H1 (cell line): ENCODE measurements at regions not wholly inside any gene's neighbourhood (a gene's known extent, or its start where the extent isn't known, plus 50 kb on each side); places are given as distances from the start of the nearest gene placed in this dataset.

Experiments
- CTCF ChIA-PET: fragments of 300-600 bp; sonication (Branson Sonifier 250); formaldehyde crosslinking; loops from one replicate; lab custom pipeline; 2021; ENCODE audit not compliant: partially characterized antibody; lab: Charles Lee
- POLR2A ChIA-PET: fragments of 300-600 bp; sonication (Branson Sonifier 250); formaldehyde crosslinking; loops from one replicate; lab custom pipeline; 2021; ENCODE audit warnings: inconsistent platforms; ENCODE audit not compliant: partially characterized antibody; lab: Charles Lee
- DNase-seq, 2 experiments: peaks; one replicate each; pipeline versions ENCODE4 v3.0.0 to v3.0.0-alpha.2; 2010 to 2022; ENCODE audit warnings: low spot score in 2 of 2, low read depth in 1 of 2, mixed read lengths in 1 of 2
- FAIRE-seq: peaks from 2 replicates; lab custom pipeline; 2011; peaks lifted over from hg19 to GRCh38; lab: Jason Lieb, UNC
- H2AFZ ChIP-seq: 2 replicates; pipeline ENCODE4 v1.8.1; 2012; ENCODE audit warnings: low read length, inconsistent platforms
- H2AK5ac ChIP-seq: 2 replicates; pipeline ENCODE4 v1.6.1; 2013; ENCODE audit warnings: low read depth, low read length
- H2BK120ac ChIP-seq: replicated peaks from 2 replicates; pipeline ENCODE3; 2013; ENCODE audit warnings: low read depth, low read length, inconsistent platforms
- H2BK12ac ChIP-seq: 2 replicates; pipeline ENCODE4 v1.6.1; 2013; ENCODE audit warnings: low read depth, low read length
- H2BK15ac ChIP-seq: 2 replicates; pipeline ENCODE4 v1.6.1; 2013; ENCODE audit warnings: low read length
- H2BK20ac ChIP-seq: 2 replicates; pipeline ENCODE4 v1.6.1; 2013; ENCODE audit warnings: low read length
- H2BK5ac ChIP-seq: 2 replicates; pipeline ENCODE4 v1.6.1; 2013; ENCODE audit warnings: low read depth, low read length
- H3K14ac ChIP-seq: 2 replicates; pipeline ENCODE4 v1.6.1; 2013; ENCODE audit warnings: inconsistent platforms; ENCODE audit not compliant: insufficient read length
- H3K18ac ChIP-seq: 2 replicates; pipeline ENCODE4 v1.6.1; 2013; ENCODE audit warnings: low read length; ENCODE audit errors: extremely low read depth
- H3K23ac ChIP-seq: 2 replicates; pipeline ENCODE4 v1.6.1; 2013; ENCODE audit warnings: inconsistent platforms; ENCODE audit not compliant: insufficient read length
- H3K23me2 ChIP-seq: 2 replicates; pipeline ENCODE4 v1.6.1; 2013; ENCODE audit warnings: low read depth, low read length
- H3K27ac ChIP-seq: 2 replicates; pipeline ENCODE4 v1.6.1; 2011; ENCODE audit warnings: low read depth, low read length, inconsistent platforms
- H3K27me3 ChIP-seq, 4 experiments: replicated peaks in 1 of 4; 1 replicate in 1 of 4; 2 replicates in 3 of 4; pipeline versions ENCODE4 v1.6.1 to v1.8.1; 2011 to 2013; ENCODE audit warnings: low read length in 3 of 4, mild to moderate bottlenecking in 3 of 4, inconsistent platforms in 2 of 4, mixed read lengths in 2 of 4, moderate library complexity in 1 of 4; ENCODE audit not compliant: control insufficient read depth in 3 of 4, insufficient read depth in 3 of 4; ENCODE audit errors: extremely low read depth in 1 of 4
- H3K36me3 ChIP-seq, 4 experiments: 2 replicates each; pipeline versions ENCODE4 v1.6.1 to v1.8.1; 2011 to 2013; ENCODE audit warnings: mild to moderate bottlenecking in 4 of 4, low read length in 3 of 4, moderate library complexity in 2 of 4, control low read depth in 1 of 4, inconsistent platforms in 1 of 4; ENCODE audit not compliant: insufficient read depth in 4 of 4, control insufficient read depth in 2 of 4
- H3K4ac ChIP-seq: replicated peaks from 2 replicates; pipeline ENCODE3; 2013; ENCODE audit warnings: low read length, low read depth, mixed read lengths, inconsistent platforms; ENCODE audit not compliant: insufficient read length
- H3K4me1 ChIP-seq, 4 experiments: replicated peaks in 1 of 4; 1 replicate in 1 of 4; 2 replicates in 3 of 4; pipeline versions ENCODE4 v1.6.1 to v1.8.1; 2011 to 2013; ENCODE audit warnings: low read length in 3 of 4, inconsistent platforms in 2 of 4, mixed read lengths in 1 of 4; ENCODE audit not compliant: insufficient read depth in 4 of 4, control insufficient read depth in 3 of 4
- H3K4me2 ChIP-seq, 2 experiments: 2 replicates each; pipeline versions ENCODE4 v1.6.1 to v1.8.1; 2011 to 2013; ENCODE audit warnings: low read depth in 2 of 2, low read length in 2 of 2, control low read depth in 1 of 2, inconsistent platforms in 1 of 2, mild to moderate bottlenecking in 1 of 2; ENCODE audit not compliant: insufficient read depth in 1 of 2
- H3K4me3 ChIP-seq, 4 experiments: fragments of 200-600, 300-600 bp in 1 of 4; sonication (generic), shearing (Covaris generic), sonication (Bioruptor Twin) in 1 of 4; 2 replicates each; pipeline versions ENCODE4 v1.5.1 to v1.8.1; 2011 to 2016; ENCODE audit warnings: low read length in 4 of 4, low read depth in 3 of 4, control low read depth in 2 of 4, inconsistent platforms in 2 of 4, mild to moderate bottlenecking in 2 of 4, mixed read lengths in 1 of 4, moderate library complexity in 1 of 4; ENCODE audit not compliant: insufficient read depth in 2 of 4; ENCODE audit errors: extremely low read depth in 1 of 4
- H3K56ac ChIP-seq: replicated peaks from 2 replicates; pipeline ENCODE3; 2013; ENCODE audit warnings: low read depth, mild to moderate bottlenecking, mixed read lengths, low read length, inconsistent platforms; ENCODE audit not compliant: insufficient read length
- H3K79me1 ChIP-seq: 2 replicates; pipeline ENCODE4 v1.6.1; 2013; ENCODE audit warnings: low read depth, low read length, control low read depth
- H3K79me2 ChIP-seq, 2 experiments: 2 replicates each; pipeline versions ENCODE4 v1.6.1 to v1.8.1; 2012 to 2013; ENCODE audit warnings: low read length in 2 of 2, mild to moderate bottlenecking in 2 of 2, inconsistent platforms in 1 of 2; ENCODE audit not compliant: insufficient read depth in 2 of 2, control insufficient read depth in 1 of 2
- H3K9ac ChIP-seq, 4 experiments: replicated peaks in 1 of 4; 1 replicate in 1 of 4; 2 replicates in 3 of 4; pipeline versions ENCODE4 v1.6.1 to v1.8.1; 2011 to 2013; ENCODE audit warnings: low read depth in 3 of 4, low read length in 3 of 4, control low read depth in 2 of 4, mild to moderate bottlenecking in 2 of 4, moderate library complexity in 2 of 4, inconsistent platforms in 1 of 4; ENCODE audit errors: extremely low read depth in 1 of 4
- H3K9me3 ChIP-seq, 2 experiments: 2 replicates each; pipeline versions ENCODE4 v1.6.1 to v1.8.1; 2012 to 2013; ENCODE audit warnings: mild to moderate bottlenecking in 2 of 2, moderate library complexity in 2 of 2, control low read depth in 1 of 2, inconsistent platforms in 1 of 2, low read depth in 1 of 2, low read length in 1 of 2, mixed read lengths in 1 of 2; ENCODE audit not compliant: insufficient read depth in 2 of 2
- H4K20me1 ChIP-seq, 2 experiments: replicated peaks in 1 of 2; 2 replicates each; pipeline versions ENCODE3 to v1.8.1; 2011 to 2013; ENCODE audit warnings: inconsistent platforms in 2 of 2, low read length in 2 of 2, mild to moderate bottlenecking in 1 of 2; ENCODE audit not compliant: insufficient read depth in 2 of 2, control insufficient read depth in 1 of 2
- H4K5ac ChIP-seq: 2 replicates; pipeline ENCODE4 v1.6.1; 2013; ENCODE audit warnings: low read length, low read depth, mixed read lengths, inconsistent platforms; ENCODE audit not compliant: insufficient read length
- H4K8ac ChIP-seq: 2 replicates; pipeline ENCODE4 v1.8.0; 2013; ENCODE audit warnings: mild to moderate bottlenecking, moderate library complexity, low read length, inconsistent platforms; ENCODE audit not compliant: insufficient read depth; ENCODE audit errors: extremely low read depth
- H4K91ac ChIP-seq: replicated peaks from 2 replicates; pipeline ENCODE3; 2013; ENCODE audit warnings: low read length, mixed read lengths, inconsistent platforms; ENCODE audit not compliant: insufficient read length
- BRCA1 ChIP-seq: IDR thresholded peaks from 2 replicates; pipeline ENCODE4 v1.6.1; 2012; ENCODE audit warnings: low read depth, low read length, improper control_type of control experiment
- PHF8 ChIP-seq: fragments of 200-600 bp; sonication (generic); conservative IDR thresholded peaks from 2 replicates; pipeline ENCODE4 v1.7.1; 2012; ENCODE audit warnings: low read depth, mild to moderate bottlenecking, inconsistent platforms, low read length, moderate library complexity
- WGBS, 2 experiments: shearing (Covaris generic) in 1 of 2; methylation state at CpG; one replicate each; pipeline versions ENCODE4 v1.1.6 to v1.1.7; 2013 to 2015; ENCODE audit warnings: low lambda C conversion rate in 2 of 2, mixed read lengths in 2 of 2, inconsistent platforms in 1 of 2, low coverage in 1 of 2, missing lambda C conversion rate in 1 of 2; ENCODE audit not compliant: insufficient replicate concordance in 2 of 2, insufficient coverage in 1 of 2, insufficient read length in 1 of 2; ENCODE audit errors: extremely low coverage in 1 of 2, missing lambda C conversion rate in 1 of 2; 5-methylcytosine and 5-hydroxymethylcytosine counted together

DNA sequence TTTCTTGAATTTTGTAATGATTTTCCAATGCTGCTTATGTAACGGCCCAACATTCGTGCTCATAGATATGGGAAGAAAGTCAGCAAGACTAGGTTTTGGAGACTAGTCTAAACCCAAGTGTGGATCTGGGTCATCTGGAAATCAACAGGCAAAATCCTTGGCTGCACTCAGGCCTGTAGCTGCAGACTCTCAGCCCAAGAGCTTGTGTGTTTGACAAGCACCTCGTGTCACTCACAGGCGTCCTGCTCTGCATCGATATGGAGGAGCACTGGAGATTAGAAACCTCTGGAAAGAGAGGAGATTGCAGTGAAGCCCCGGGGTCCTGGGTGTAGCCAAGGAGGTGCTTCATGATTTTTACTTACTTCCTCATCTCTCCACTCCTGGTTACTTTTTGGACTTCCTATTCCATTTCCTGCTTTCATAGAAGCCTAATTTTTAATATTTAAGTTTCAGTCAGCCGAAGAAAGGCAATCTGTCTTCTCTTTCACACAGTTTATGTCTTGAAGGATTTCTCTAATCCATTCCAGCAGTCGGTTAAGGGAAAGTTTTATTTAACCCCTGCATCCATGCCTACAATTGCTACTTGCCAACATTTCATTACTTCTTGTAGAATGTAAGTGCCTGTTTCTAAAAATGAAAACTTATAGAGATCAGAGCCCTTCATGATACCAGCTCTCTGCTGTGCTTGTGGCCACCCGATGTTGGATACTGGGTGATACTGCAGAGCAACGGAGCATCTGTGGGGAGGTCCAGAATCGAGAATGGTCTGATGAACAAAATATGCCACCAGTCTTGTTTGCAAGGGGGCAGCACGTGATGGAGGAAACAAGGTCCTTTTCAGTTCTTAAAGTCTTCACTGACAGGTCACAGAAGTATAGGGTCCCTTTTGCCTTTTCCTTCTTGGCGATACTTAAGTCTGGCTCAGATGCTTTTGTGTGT lies 296.3 kb downstream of the QKI start:
- H3K27ac ChIP-seq: no peak overlapping the region
- H3K9me3 ChIP-seq: no peaks in the 10 kb centered on the region
- no peak overlapping the region for H3K4ac ChIP-seq
- no peaks in the 10 kb centered on the region for H3K79me2 ChIP-seq
- H4K91ac ChIP-seq: no peak overlapping the region
- no peak overlapping the region for H2AFZ ChIP-seq
- no peak overlapping the region for H2BK12ac ChIP-seq
- H2BK20ac ChIP-seq: no peak overlapping the region
- no peak overlapping the region for H3K18ac ChIP-seq
- no peak overlapping the region for H2BK5ac ChIP-seq
- H3K9ac ChIP-seq: no peak overlapping the region
- H2BK120ac ChIP-seq: no peak overlapping the region
- no peak for DNase-seq
- no peak overlapping the region for H3K56ac ChIP-seq
- POLR2A ChIA-PET: no interaction called here
- no peaks in the 10 kb centered on the region for H4K20me1 ChIP-seq
- no peak for TF ChIP-seq PHF8
- TF ChIP-seq BRCA1: no peak
- TF ChIP-seq, all 59 proteins: peak for 0
- no peak overlapping the region for H3K23ac ChIP-seq
- no peak overlapping the region for H2BK15ac ChIP-seq
- no peaks in the 10 kb centered on the region for H3K27me3 ChIP-seq
- FAIRE-seq: no peak
- H3K4me1 ChIP-seq: no peaks in the 10 kb centered on the region
- H3K23me2 ChIP-seq: no peaks in the 10 kb centered on the region
- H4K8ac ChIP-seq: no peak overlapping the region
- H3K36me3 ChIP-seq: no peaks in the 10 kb centered on the region
- no peak overlapping the region for H3K4me2 ChIP-seq
- no peak overlapping the region for H4K5ac ChIP-seq
- CTCF ChIA-PET: interaction anchor here (0.6 to 2.2 kb wide), 5 partner anchors 9 to 745 kb away, joined by 3 to 6 read pairs (median 3); no protein-coding TSS in a partner anchor
- H3K4me3 ChIP-seq: no peak overlapping the region
- no peak overlapping the region for H2AK5ac ChIP-seq
- H3K14ac ChIP-seq: no peak overlapping the region
- 92% methylated on average over 13 of the region's 13 CpGs; no CpG with 5 or more reads in 1 of the 2 experiments for WGBS, 2 experiments
- no peaks in the 10 kb centered on the region for H3K79me1 ChIP-seq
